ENCODE measurements at regions not wholly inside any gene's neighbourhood (a gene's known extent, or its start where the extent isn't known, plus 50 kb on each side); places are given as distances from the start of the nearest gene placed in this dataset.

DNA sequence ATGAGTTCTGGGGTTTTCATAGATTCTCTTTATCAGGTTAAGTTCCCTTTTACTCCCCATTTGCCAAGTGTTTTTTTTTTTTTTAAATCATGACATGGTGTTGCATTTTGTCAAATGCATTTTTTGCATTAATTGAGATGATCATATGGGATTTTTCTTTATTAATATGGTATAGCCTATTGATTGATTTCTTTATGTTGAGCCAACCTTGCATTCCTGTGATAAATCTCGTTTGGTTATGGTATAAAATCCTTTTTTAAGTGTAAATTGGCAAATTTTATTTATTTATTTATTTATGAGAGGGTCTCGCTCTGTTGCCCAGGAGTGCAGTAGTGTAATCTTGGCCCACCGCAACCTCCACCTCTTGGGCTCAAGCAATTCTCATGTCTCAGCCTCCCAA, 81.5 kb upstream of the ACVR1 start:
- no CpG with 5 or more reads among the region's 3 CpGs for WGBS (ENCODE audit: extremely low coverage, insufficient read length, low lambda C conversion rate)

More for the DNA sequence above, 81.5 kb upstream of the ACVR1 start:
- Histone ChIP-seq H4K91ac (ENCODE audit: insufficient read length, low read depth, low read length) (no peak overlapping the region), H3K23ac (ENCODE audit: insufficient read length, low read depth, low read length) (no peak overlapping the region), H3K9me3 (ENCODE audit: control insufficient read depth, low read depth, low read length) (no peaks in the 10 kb centered on the region), H2BK120ac (ENCODE audit: low read depth, low read length, poor library complexity, severe bottlenecking) (no peak overlapping the region), H3K27ac (ENCODE audit: insufficient read length, low read depth, low read length) (no peak overlapping the region), H3K79me2 (ENCODE audit: insufficient read depth, low read length) (no peaks in the 10 kb centered on the region), H4K20me1 (ENCODE audit: control insufficient read depth, insufficient read depth, insufficient read length) (no peaks in the 10 kb centered on the region), H3K9ac (ENCODE audit: extremely low read depth, insufficient read length, low read length) (no peak overlapping the region), H3K18ac (ENCODE audit: insufficient read length, low read depth, low read length) (no peak overlapping the region), H3K14ac (ENCODE audit: insufficient read depth, low read length) (no peak overlapping the region), H2AFZ (ENCODE audit: low read length) (no peak overlapping the region), H3K4me1 (ENCODE audit: insufficient read depth, low read length) (no peaks in the 10 kb centered on the region), H3K56ac (ENCODE audit: insufficient read length, low read depth, low read length) (no peak overlapping the region), H2BK20ac (ENCODE audit: low read depth, low read length, poor library complexity, severe bottlenecking) (no peak overlapping the region), H2BK15ac (ENCODE audit: low read depth, low read length) (no peak overlapping the region), H3K79me1 (ENCODE audit: insufficient read depth, low read depth, low read length, poor library complexity, severe bottlenecking) (no peaks in the 10 kb centered on the region), H2AK5ac (ENCODE audit: insufficient read length, low read length) (no peak overlapping the region), H3K4me2 (ENCODE audit: insufficient read depth, insufficient read length, low read length) (no peak overlapping the region), H3K4ac (ENCODE audit: low read depth, low read length) (no peak overlapping the region), H3K23me2 (ENCODE audit: insufficient read length, low read depth, low read length, poor library complexity, severe bottlenecking) (no peaks in the 10 kb centered on the region), H2BK5ac (ENCODE audit: insufficient read length, low read length) (no peak overlapping the region), H2BK12ac (ENCODE audit: insufficient read length, low read depth, low read length) (no peak overlapping the region), H3K27me3 (ENCODE audit: insufficient read depth, low read length) (no peaks in the 10 kb centered on the region), H4K5ac (ENCODE audit: insufficient read length, low read depth, low read length) (no peak overlapping the region), H4K8ac (replicated peaks; ENCODE audit: insufficient read length, low read depth, low read length) (no peak overlapping the region), H3T11ph (ENCODE audit: low read length) (no peak overlapping the region)
- Mint-ChIP-seq H3K27ac (no peak overlapping the region), H3K27me3 (ENCODE audit: low read depth) (no peaks in the 10 kb centered on the region), H3K4me3 (no peak overlapping the region), H3K4me1 (peaks cover 2 to 5% of the 10 kb centered on the region in 2 experiments; a peak in 1 of 4 replicates), H3K36me3 (ENCODE audit: insufficient read depth in 1 of 3, low read depth in 3 of 3) (peaks cover 7 to 21% (median 18%) of the 10 kb centered on the region in 3 experiments), H3K9me3 (peaks cover 24 to 37% of the 10 kb centered on the region in 2 experiments; a peak in 4 of 5 replicates)
- DNase-seq: no peak
- TF ChIP-seq, protein P1, sequence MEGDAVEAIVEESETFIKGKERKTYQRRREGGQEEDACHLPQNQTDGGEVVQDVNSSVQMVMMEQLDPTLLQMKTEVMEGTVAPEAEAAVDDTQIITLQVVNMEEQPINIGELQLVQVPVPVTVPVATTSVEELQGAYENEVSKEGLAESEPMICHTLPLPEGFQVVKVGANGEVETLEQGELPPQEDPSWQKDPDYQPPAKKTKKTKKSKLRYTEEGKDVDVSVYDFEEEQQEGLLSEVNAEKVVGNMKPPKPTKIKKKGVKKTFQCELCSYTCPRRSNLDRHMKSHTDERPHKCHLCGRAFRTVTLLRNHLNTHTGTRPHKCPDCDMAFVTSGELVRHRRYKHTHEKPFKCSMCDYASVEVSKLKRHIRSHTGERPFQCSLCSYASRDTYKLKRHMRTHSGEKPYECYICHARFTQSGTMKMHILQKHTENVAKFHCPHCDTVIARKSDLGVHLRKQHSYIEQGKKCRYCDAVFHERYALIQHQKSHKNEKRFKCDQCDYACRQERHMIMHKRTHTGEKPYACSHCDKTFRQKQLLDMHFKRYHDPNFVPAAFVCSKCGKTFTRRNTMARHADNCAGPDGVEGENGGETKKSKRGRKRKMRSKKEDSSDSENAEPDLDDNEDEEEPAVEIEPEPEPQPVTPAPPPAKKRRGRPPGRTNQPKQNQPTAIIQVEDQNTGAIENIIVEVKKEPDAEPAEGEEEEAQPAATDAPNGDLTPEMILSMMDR (conservative IDR thresholded peaks at IDR 0.05): no peak

All from H9 (cell line).